HepG2 (cell line): ENCODE measurements at regions not wholly inside any gene's neighbourhood (a gene's known extent, or its start where the extent isn't known, plus 50 kb on each side); places are given as distances from the start of the nearest gene placed in this dataset.
"Not testable (repeated sequence)": the region's sequence is repeated elsewhere in the genome, so short reads cannot be mapped to it uniquely, and the experiment has no call there.

Experiments
- ATAC-seq: fragments of 200-7000 bp; cut with Tn5 transposase; 3 replicates; pipeline ENCODE4 v1.9.1; 2020; ENCODE audit warnings: mild to moderate bottlenecking, moderate library complexity
- BruUV-seq: library from RNA; stranded (reverse); fragments of 400-500 nt; replicated peaks from 2 replicates; lab custom pipeline; 2021; lab: Mats Ljungman, UMichigan
- CTCF ChIA-PET: fragments of 300-600 bp; formaldehyde crosslinking; extraction: SDS; loops from one replicate; lab custom pipeline; 2021; ENCODE audit warnings: low total read pairs, inconsistent platforms, low intra/inter-chr PET ratio; lab: Yijun Ruan, JAX
- POLR2A ChIA-PET: fragments of 350-600 bp; sonication (Branson Sonifier 250); formaldehyde crosslinking; loops from one replicate; lab custom pipeline; 2020; ENCODE audit warnings: antibody characterized with exemption, inconsistent platforms; lab: Yijun Ruan, JAX
- DNase-seq: peaks from one replicate; pipeline ENCODE4 v3.0.0-alpha.2; 2015; ENCODE audit warnings: low spot score
- FAIRE-seq: peaks from 3 replicates; lab custom pipeline; 2011; peaks lifted over from hg19 to GRCh38; lab: Jason Lieb, UNC
- H2AFZ ChIP-seq: one replicate; pipeline ENCODE4 v1.6.1; 2011; ENCODE audit warnings: low read length, inconsistent platforms
- H3K27ac ChIP-seq: fragments of 300-600 bp; 3 replicates; pipeline ENCODE4 v1.8.0; 2011; ENCODE audit warnings: mixed run types, mild to moderate bottlenecking, mixed read lengths, low read length, inconsistent platforms; ENCODE audit not compliant: insufficient read depth; ENCODE audit errors: extremely low read length
- H3K27me3 ChIP-seq, 2 experiments: fragments of 200-600 bp in 1 of 2; 2 replicates in 1 of 2; 3 replicates in 1 of 2; pipeline versions ENCODE4 v1.6.0 to v1.8.0; 2011; ENCODE audit warnings: low read length in 2 of 2, mild to moderate bottlenecking in 2 of 2, moderate library complexity in 2 of 2, inconsistent platforms in 1 of 2; ENCODE audit not compliant: insufficient read depth in 2 of 2, control insufficient read depth in 1 of 2
- H3K36me3 ChIP-seq, 2 experiments: fragments of 200-600 bp in 1 of 2; replicated peaks in 1 of 2; 2 replicates in 1 of 2; 3 replicates in 1 of 2; pipeline versions ENCODE4 v1.5.1 to v1.8.0; 2011; ENCODE audit warnings: low read length in 2 of 2, inconsistent platforms in 1 of 2; ENCODE audit not compliant: insufficient read depth in 2 of 2, control insufficient read depth in 1 of 2
- H3K4me1 ChIP-seq: 2 replicates; pipeline ENCODE4 v1.5.1; 2012; ENCODE audit warnings: low read length, inconsistent platforms; ENCODE audit not compliant: insufficient read depth
- H3K4me2 ChIP-seq: 2 replicates; pipeline ENCODE4 v1.6.0; 2011; ENCODE audit warnings: low read depth, low read length, inconsistent platforms
- H3K4me3 ChIP-seq, 3 experiments: fragments of 200-600 bp in 1 of 3; sonication (generic), shearing (Covaris generic) in 1 of 3; replicated peaks in 1 of 3; 2 replicates each; pipeline ENCODE4 v1.5.1; 2011 to 2016; ENCODE audit warnings: low read length in 3 of 3, inconsistent platforms in 2 of 3, low read depth in 2 of 3, mild to moderate bottlenecking in 2 of 3, control low read depth in 1 of 3, mixed read lengths in 1 of 3; ENCODE audit not compliant: insufficient read depth in 1 of 3
- H3K79me2 ChIP-seq: one replicate; pipeline ENCODE4 v1.6.1; 2011; ENCODE audit warnings: low read length, inconsistent platforms; ENCODE audit not compliant: insufficient read depth
- H3K9ac ChIP-seq: 2 replicates; pipeline ENCODE4 v1.6.0; 2011; ENCODE audit warnings: mild to moderate bottlenecking, low read depth, low read length, inconsistent platforms; ENCODE audit not compliant: insufficient read depth
- H3K9me3 ChIP-seq: 2 replicates; pipeline ENCODE4 v1.5.1; 2012; ENCODE audit warnings: mild to moderate bottlenecking, low read length
- H4K20me1 ChIP-seq: 2 replicates; pipeline ENCODE4 v1.6.0; 2011; ENCODE audit warnings: inconsistent platforms, mild to moderate bottlenecking, low read length, moderate library complexity; ENCODE audit not compliant: insufficient read depth
- KMT2B ChIP-seq: IDR thresholded peaks from 2 replicates; pipeline ENCODE4 v1.6.1; 2016; ENCODE audit warnings: missing genetic modification reagents, missing compliant biosample characterization
- LCORL ChIP-seq, 2 experiments: fragments of 450-650 bp in 1 of 2; sonication (generic) in 1 of 2; formaldehyde crosslinking in 1 of 2; IDR thresholded peaks; 2 replicates each; pipeline versions ENCODE4 v1.5.0 to v1.6.1; 2017 to 2020; ENCODE audit warnings: antibody characterized with exemption in 1 of 2, missing genetic modification reagents in 1 of 2
- NR2F6 ChIP-seq, 2 experiments: IDR thresholded peaks; 2 replicates each; pipeline ENCODE4 v1.6.1; 2016; ENCODE audit warnings: antibody characterized with exemption in 1 of 2, mild to moderate bottlenecking in 1 of 2
- ZBTB42 ChIP-seq: sonication (generic); formaldehyde crosslinking; IDR thresholded peaks from 2 replicates; pipeline ENCODE4 v1.5.0; 2020; ENCODE audit warnings: mild to moderate bottlenecking, missing genetic modification reagents
- ZC3H13 ChIP-seq: sonication (generic); formaldehyde crosslinking; IDR thresholded peaks from 2 replicates; pipeline ENCODE4 v1.8.1; 2023; ENCODE audit warnings: mild to moderate bottlenecking, missing genetic modification reagents, moderate library complexity
- ZNF230 ChIP-seq: sonication (generic); formaldehyde crosslinking; IDR thresholded peaks from 2 replicates; pipeline ENCODE4 v1.4.0; 2020; ENCODE audit warnings: mild to moderate bottlenecking, missing genetic modification reagents
- ZNF317 ChIP-seq: sonication (generic); formaldehyde crosslinking; IDR thresholded peaks from 2 replicates; pipeline ENCODE4 v1.5.0; 2020; ENCODE audit warnings: mild to moderate bottlenecking, missing genetic modification reagents
- WGBS: methylation state at CpG from one replicate; pipeline ENCODE4 v1.1.6; 2017; ENCODE audit warnings: low lambda C conversion rate; 5-methylcytosine and 5-hydroxymethylcytosine counted together
- in situ Hi-C: cut with HindIII; loops from 2 replicates; pipeline ENCODE4 v1.10.0; 2017; ENCODE audit warnings: low pct_unique_long_range_greater_than_20kb; ENCODE audit not compliant: extremely low pct_ligation_motif_present
- intact Hi-C: fragments of 100-400 bp; cut with micrococcal nuclease; formaldehyde crosslinking; loops from one replicate; pipeline ENCODE4 v1.10.0; 2022; ENCODE audit not compliant: unreplicated experiment
- TF ChIP-seq, protein P1 (sequence below): sonication (generic); formaldehyde crosslinking; IDR thresholded peaks from 2 replicates; pipeline ENCODE4 v1.8.0; 2022; ENCODE audit warnings: mild to moderate bottlenecking, missing genetic modification reagents, moderate library complexity
- TF ChIP-seq, protein P2 (sequence below): sonication (generic); formaldehyde crosslinking; IDR thresholded peaks from 2 replicates; pipeline ENCODE4 v1.4.0; 2020; ENCODE audit warnings: low read depth, mild to moderate bottlenecking, missing genetic modification reagents

DNA sequence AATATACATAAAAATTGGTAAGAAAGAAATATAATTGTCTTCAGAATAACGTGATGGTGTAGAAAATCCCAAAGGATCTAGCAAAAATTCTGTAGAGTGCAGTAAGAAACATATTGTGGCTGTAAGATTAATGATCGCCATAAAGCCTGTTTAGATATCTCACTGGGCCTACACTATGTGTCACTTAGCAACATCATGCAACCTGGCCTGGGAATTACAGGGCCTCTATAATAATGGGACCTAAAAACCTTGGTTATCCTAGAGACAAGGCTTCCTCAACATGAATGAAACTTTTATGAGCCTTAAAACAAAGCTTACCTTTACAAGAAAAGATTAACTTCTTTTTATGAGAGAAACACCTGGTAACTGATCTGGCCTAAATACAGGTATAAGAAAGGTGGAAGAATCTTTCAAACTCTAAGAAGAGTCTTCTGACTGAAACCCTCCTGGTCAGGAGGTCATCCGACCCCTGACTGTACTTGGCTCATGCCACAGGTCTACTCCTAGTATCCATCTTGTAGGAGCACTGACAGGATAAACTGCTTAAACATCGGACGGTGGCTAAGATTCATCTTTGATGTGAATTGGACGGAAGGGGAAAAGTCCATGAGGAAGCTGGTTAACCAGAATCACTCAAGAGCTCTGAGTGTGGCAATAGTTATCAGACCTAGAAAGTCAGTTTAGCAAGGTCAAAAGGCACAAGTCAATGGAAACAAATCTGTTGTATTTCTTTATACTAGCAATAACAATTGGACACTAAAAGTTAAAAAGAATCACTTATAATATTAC is 1155.1 kb upstream of the SORCS1 start:
- FAIRE-seq: no peak

DNA sequence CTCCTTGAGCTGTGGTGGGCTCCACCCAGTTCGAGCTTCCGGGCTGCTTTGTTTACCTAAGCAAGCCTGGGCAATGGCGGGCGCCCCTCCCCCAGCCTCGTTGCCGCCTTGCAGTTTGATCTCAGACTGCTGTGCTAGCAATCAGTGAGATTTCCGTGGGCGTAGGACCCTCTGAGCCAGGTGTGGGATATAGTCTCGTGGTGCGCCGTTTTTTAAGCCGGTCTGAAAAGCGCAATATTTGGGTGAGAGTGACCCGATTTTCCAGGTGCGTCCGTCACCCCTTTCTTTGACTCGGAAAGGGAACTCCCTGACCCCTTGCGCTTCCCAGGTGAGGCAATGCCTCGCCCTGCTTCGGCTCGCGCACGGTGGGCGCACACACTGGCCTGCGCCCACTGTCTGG is 1151.1 kb upstream of the SORCS1 start:
- H3K9me3 ChIP-seq, H3K4me3 ChIP-seq, CTCF ChIA-PET, FAIRE-seq, POLR2A ChIA-PET, H3K27ac ChIP-seq, H2AFZ ChIP-seq, BruUV-seq, H3K27me3 ChIP-seq, ATAC-seq, H3K79me2 ChIP-seq, DNase-seq, H3K36me3 ChIP-seq, in situ Hi-C loops, H4K20me1 ChIP-seq, intact Hi-C loops, H3K4me2 ChIP-seq, H3K4me1 ChIP-seq, H3K9ac ChIP-seq: not testable (repeated sequence)
- 56% methylated on average over 11 of the region's 25 CpGs for WGBS

More for the DNA sequence above, 1155.1 kb upstream of the SORCS1 start:
- ATAC-seq: no peak
- in situ Hi-C loops (no loop called here), intact Hi-C loops (no loop called here)
- Histone ChIP-seq H2AFZ (no peak overlapping the region), H4K20me1 (no peaks in the 10 kb centered on the region), H3K4me2 (no peak overlapping the region), H3K79me2 (no peaks in the 10 kb centered on the region), H3K27me3 (no peaks in the 10 kb centered on the region), H3K4me3 (no peak overlapping the region), H3K9me3 (peaks cover 43% of the 10 kb centered on the region), H3K9ac (no peak overlapping the region), H3K4me1 (no peaks in the 10 kb centered on the region), H3K36me3 (no peaks in the 10 kb centered on the region), H3K27ac (no peak overlapping the region)
- TF ChIP-seq ZNF230 (CRISPR knock-in tag): no peak
- TF ChIP-seq ZC3H13 (CRISPR knock-in tag): no peak
- no peak for TF ChIP-seq LCORL (IDR thresholded peaks at IDR 0.05)
- TF ChIP-seq LCORL (CRISPR knock-in tag; IDR thresholded peaks at IDR 0.05): no peak
- TF ChIP-seq NR2F6 (IDR thresholded peaks at IDR 0.05): no peak
- no peak for TF ChIP-seq NR2F6 (CRISPR knock-in tag; IDR thresholded peaks at IDR 0.05)
- no peak for TF ChIP-seq KMT2B
- TF ChIP-seq, protein P1, sequence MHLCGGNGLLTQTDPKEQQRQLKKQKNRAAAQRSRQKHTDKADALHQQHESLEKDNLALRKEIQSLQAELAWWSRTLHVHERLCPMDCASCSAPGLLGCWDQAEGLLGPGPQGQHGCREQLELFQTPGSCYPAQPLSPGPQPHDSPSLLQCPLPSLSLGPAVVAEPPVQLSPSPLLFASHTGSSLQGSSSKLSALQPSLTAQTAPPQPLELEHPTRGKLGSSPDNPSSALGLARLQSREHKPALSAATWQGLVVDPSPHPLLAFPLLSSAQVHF (CRISPR knock-in tag): no peak
- TF ChIP-seq, protein P2, sequence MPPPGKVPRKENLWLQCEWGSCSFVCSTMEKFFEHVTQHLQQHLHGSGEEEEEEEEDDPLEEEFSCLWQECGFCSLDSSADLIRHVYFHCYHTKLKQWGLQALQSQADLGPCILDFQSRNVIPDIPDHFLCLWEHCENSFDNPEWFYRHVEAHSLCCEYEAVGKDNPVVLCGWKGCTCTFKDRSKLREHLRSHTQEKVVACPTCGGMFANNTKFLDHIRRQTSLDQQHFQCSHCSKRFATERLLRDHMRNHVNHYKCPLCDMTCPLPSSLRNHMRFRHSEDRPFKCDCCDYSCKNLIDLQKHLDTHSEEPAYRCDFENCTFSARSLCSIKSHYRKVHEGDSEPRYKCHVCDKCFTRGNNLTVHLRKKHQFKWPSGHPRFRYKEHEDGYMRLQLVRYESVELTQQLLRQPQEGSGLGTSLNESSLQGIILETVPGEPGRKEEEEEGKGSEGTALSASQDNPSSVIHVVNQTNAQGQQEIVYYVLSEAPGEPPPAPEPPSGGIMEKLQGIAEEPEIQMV: no peak
- TF ChIP-seq ZBTB42 (CRISPR knock-in tag): no peak
- TF ChIP-seq ZNF317 (CRISPR knock-in tag): no peak
- WGBS: 0% methylated on average over 6 of the region's 6 CpGs
- no peak for DNase-seq
- BruUV-seq: no TSS peak
- ChIA-PET CTCF (no interaction called here), POLR2A (no interaction called here)
